Brain microvascular endothelial cell (primary cell): ENCODE measurements at regions not wholly inside any gene's neighbourhood (a gene's known extent, or its start where the extent isn't known, plus 50 kb on each side); places are given as distances from the start of the nearest gene placed in this dataset.

Source experiments
- DNase-seq: peaks from one replicate; pipeline ENCODE4 v3.0.0-alpha.2; 2020
- H3K27ac ChIP-seq: fragments of 250-450 bp; sonication (Bioruptor Pico); 2 replicates; pipeline ENCODE4 v1.5.1; 2020; ENCODE audit warnings: mild to moderate bottlenecking, moderate library complexity
- H3K27me3 ChIP-seq: fragments of 250-450 bp; sonication (Bioruptor Pico); replicated peaks from 2 replicates; pipeline ENCODE4 v1.5.1; 2020; ENCODE audit warnings: mild to moderate bottlenecking
- H3K36me3 ChIP-seq: fragments of 250-450 bp; sonication (Bioruptor Pico); replicated peaks from 2 replicates; pipeline ENCODE4 v1.5.1; 2020; ENCODE audit warnings: mild to moderate bottlenecking
- H3K4me3 ChIP-seq: 2 replicates; pipeline ENCODE4 v1.5.1; 2011; ENCODE audit warnings: low read depth, mild to moderate bottlenecking, control low read depth, low read length, moderate library complexity
- in situ Hi-C: cut with HindIII; loops from 2 replicates; pipeline ENCODE4 v1.10.0; 2017; ENCODE audit warnings: low sequenced_read_pairs, low pct_ligation_motif_present
- TF ChIP-seq, protein P1 (sequence below): IDR thresholded peaks from 2 replicates; pipeline ENCODE4 v1.5.1; 2011; ENCODE audit warnings: low read depth, mild to moderate bottlenecking, moderate library complexity, low read length, control low read depth, inconsistent platforms; ENCODE audit errors: missing control alignments

DNA sequence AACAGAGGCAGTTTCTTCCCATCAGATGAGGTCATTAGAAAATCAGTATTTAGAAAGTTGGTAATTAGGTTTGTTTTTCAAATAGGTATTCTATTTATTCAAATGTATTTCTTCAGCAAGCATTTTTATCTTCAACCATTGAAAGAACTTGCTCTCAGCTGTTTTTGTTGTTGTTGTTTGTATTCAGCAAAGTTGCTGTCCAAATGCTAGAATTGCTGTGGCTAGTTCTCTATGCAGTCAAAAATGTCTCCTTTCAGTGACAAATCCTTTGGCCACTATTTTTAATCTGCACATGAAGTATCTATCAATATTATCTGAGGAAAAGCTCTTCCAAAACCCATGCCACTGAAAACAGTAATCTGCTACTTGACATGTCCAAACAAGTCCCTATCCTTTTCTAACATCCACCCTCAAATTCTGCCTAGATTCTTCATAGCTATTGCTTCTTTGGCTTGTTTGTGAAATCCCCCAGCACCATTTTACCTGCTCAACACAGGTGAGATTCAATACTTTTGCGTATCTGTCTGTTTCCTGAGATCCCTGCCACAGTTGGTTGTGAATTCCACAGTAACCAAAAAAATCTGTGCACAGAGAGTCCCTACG, 1005.4 kb downstream of the GRIK2 start:
- Histone ChIP-seq H3K27me3 (no peaks in the 10 kb centered on the region), H3K27ac (no peak overlapping the region), H3K36me3 (no peaks in the 10 kb centered on the region), H3K4me3 (no peak overlapping the region)
- TF ChIP-seq, protein P1, sequence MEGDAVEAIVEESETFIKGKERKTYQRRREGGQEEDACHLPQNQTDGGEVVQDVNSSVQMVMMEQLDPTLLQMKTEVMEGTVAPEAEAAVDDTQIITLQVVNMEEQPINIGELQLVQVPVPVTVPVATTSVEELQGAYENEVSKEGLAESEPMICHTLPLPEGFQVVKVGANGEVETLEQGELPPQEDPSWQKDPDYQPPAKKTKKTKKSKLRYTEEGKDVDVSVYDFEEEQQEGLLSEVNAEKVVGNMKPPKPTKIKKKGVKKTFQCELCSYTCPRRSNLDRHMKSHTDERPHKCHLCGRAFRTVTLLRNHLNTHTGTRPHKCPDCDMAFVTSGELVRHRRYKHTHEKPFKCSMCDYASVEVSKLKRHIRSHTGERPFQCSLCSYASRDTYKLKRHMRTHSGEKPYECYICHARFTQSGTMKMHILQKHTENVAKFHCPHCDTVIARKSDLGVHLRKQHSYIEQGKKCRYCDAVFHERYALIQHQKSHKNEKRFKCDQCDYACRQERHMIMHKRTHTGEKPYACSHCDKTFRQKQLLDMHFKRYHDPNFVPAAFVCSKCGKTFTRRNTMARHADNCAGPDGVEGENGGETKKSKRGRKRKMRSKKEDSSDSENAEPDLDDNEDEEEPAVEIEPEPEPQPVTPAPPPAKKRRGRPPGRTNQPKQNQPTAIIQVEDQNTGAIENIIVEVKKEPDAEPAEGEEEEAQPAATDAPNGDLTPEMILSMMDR, result no peak
- in situ Hi-C loops, result no loop called here
- DNase-seq, result no peak

DNA sequence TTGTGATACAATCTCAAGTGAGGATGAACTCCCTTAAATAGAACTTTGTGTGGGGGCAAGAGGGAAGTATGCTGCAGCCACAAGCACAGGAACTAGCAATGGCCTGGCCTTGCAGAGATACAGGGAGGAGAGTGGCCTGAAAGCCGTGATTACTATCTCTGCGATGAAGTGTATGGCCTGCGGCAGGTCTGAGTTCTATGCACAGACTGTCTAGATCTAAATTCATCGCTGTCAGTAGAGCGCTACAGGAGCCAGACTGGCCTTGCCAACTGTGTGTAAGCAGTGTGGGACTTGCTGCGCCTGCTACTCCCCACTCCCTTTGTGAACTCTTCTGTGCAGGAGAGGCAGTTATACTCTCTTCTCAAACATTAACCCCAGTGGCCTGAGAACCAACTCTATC, 997.0 kb downstream of the GRIK2 start:
- Histone ChIP-seq H3K36me3 (no peaks in the 10 kb centered on the region), H3K4me3 (no peak overlapping the region), H3K27me3 (no peaks in the 10 kb centered on the region), H3K27ac (no peak overlapping the region)
- DNase-seq, result no peak
- TF ChIP-seq, protein P1, result no peak
- in situ Hi-C loops, result no loop called here

DNA sequence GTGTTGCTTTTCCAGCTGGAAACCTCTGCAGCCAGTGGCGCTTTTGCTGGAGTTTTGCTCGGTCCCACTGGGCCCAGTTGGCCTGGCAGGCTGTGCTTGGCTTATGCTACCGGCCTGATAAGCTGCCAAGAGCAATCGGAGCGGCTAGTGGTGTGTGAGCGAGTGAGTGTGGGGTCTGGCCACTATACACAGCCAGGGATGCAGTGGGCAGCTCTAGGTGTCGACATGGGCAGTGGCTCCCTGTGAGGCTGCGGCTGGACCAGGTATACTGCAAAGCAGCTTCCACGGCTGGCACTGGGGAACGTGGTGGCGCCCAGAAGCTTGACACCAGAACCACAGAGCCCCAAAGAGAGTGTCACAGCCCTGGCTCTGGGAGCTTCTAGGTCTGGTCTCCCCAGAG, 996.5 kb downstream of the GRIK2 start:
- TF ChIP-seq, protein P1, result no peak
- no peak overlapping the region for H3K4me3 ChIP-seq
- no peaks in the 10 kb centered on the region for H3K36me3 ChIP-seq
- DNase-seq, result no peak
- in situ Hi-C loops, result no loop called here
- H3K27me3 ChIP-seq, result no peaks in the 10 kb centered on the region
- no peak overlapping the region for H3K27ac ChIP-seq

DNA sequence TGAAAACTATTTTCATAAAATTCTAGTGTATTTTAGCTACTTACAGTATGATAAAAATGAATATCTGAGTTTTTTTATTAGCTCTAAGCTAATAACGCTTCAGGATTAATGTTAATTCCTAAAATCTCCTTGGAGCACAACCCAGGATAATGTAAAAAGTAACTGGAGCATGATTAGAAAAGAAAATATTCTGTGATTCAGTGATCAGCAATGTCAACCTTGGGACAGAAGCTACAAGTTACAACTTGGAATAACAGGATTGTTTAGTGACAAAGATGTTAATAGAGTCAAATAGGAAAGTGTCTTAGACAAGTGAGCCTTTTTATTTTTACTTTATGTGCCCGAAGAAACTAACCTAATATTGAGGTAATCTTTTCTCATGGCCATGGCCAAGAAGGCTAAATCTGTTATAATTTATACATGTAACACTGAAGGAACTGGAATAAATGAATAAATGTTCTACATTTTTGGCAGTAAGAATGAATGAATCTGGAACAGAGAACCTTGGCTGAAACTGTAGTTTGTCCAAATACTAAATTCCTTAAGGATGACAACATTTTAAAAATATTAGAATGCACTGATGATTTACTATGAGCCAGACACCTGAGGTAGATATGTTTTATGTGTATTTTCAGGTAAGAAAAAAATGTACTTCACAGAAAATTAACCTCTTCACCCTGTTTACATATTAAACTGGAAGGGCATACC, 994.0 kb downstream of the GRIK2 start:
- TF ChIP-seq, protein P1, result no peak

DNA sequence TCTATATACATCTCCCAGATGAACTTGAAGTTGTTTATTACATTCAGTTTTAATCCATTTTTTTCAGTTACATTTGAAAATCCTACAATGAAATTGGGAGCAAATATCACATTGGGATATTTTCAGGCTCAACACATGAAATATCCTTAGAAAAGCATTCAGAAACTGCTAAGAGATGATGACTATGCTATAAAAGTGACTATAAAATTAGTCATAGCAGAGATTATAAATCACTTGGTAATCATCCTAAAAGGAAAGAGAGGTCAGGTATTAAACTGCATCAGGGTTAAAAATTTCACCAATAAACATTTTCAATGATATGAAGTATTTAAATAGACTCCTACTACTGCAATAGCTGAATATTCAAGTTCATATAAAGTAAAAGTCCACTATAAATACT, 987.7 kb downstream of the GRIK2 start:
- no peak for DNase-seq
- Histone ChIP-seq H3K36me3 (no peaks in the 10 kb centered on the region), H3K4me3 (no peak overlapping the region), H3K27me3 (no peaks in the 10 kb centered on the region), H3K27ac (no peak overlapping the region)
- in situ Hi-C loops, result no loop called here
- TF ChIP-seq, protein P1, result no peak

More for the DNA sequence above, 994.0 kb downstream of the GRIK2 start:
- Histone ChIP-seq H3K27ac (no peak overlapping the region), H3K36me3 (no peaks in the 10 kb centered on the region), H3K4me3 (no peak overlapping the region), H3K27me3 (no peaks in the 10 kb centered on the region)
- DNase-seq, result no peak
- in situ Hi-C loops, result no loop called here
